ENCODE measurements at regions not wholly inside any gene's neighbourhood (a gene's known extent, or its start where the extent isn't known, plus 50 kb on each side); places are given as distances from the start of the nearest gene placed in this dataset.
"Not testable (repeated sequence)": the region's sequence is repeated elsewhere in the genome, so short reads cannot be mapped to it uniquely, and the experiment has no call there.

- DNase-seq (no peak), ATAC-seq (ENCODE audit: low read depth) (no peak)
- H3K4me1 Mint-ChIP-seq, result peaks cover 5% of the 10 kb centered on the region
- H3K27ac Mint-ChIP-seq, result no peak overlapping the region
- H3K9me3 Mint-ChIP-seq, result peaks cover 2% of the 10 kb centered on the region
- H3K36me3 Mint-ChIP-seq (ENCODE audit: low read depth), result no peaks in the 10 kb centered on the region
- H3K27me3 Mint-ChIP-seq, result no peaks in the 10 kb centered on the region
- ChIA-PET POLR2A (no interaction called here), CTCF (no interaction called here)
- intact Hi-C loops (cut with micrococcal nuclease), result no loop called here
- TF ChIP-seq CTCF (IDR thresholded peaks at IDR 0.05), result no peak
- no peak overlapping the region for H3K4me3 Mint-ChIP-seq
These were observed 95.6 kb downstream of the RGS2 start for GRCh38 chr1:192904438-192904895.

- Mint-ChIP-seq H3K36me3 (ENCODE audit: low read depth) (no peaks in the 10 kb centered on the region), H3K27ac (no peak overlapping the region), H3K4me3 (no peak overlapping the region), H3K4me1 (peaks cover 5% of the 10 kb centered on the region), H3K27me3 (no peaks in the 10 kb centered on the region), H3K9me3 (peaks cover 2% of the 10 kb centered on the region)
- ChIA-PET POLR2A (no interaction called here), CTCF (no interaction called here)
- DNase-seq (no peak), ATAC-seq (ENCODE audit: low read depth) (no peak)
- intact Hi-C loops (cut with micrococcal nuclease), result no loop called here
- no peak for TF ChIP-seq CTCF (IDR thresholded peaks at IDR 0.05)
These were observed 96.2 kb downstream of the RGS2 start for GRCh38 chr1:192905049-192905448.

DNA sequence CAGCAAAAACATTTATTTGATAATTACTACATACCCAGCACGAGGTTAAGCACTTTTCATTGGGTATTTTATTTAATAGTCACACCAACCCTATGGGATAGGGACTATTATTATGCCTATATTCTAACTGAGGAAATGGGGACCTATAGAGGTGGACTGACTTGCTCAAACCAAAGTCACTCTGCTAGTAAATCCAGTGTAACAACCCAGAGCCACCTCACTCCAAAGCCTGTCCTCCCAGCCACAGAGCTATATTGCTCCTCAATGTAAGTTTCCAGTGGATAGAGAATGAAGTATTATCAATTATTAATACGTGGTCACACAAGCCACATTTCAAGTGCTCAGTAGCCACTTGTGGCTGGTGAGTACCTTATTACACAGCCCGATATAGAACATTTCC lies 97.5 kb downstream of the RGS2 start:
- ATAC-seq (ENCODE audit: low read depth) (no peak), DNase-seq (no peak)
- intact Hi-C loops (cut with micrococcal nuclease), result no loop called here
- Mint-ChIP-seq H3K27ac (no peak overlapping the region), H3K36me3 (ENCODE audit: low read depth) (no peaks in the 10 kb centered on the region), H3K4me1 (peaks cover 5% of the 10 kb centered on the region), H3K27me3 (no peaks in the 10 kb centered on the region), H3K4me3 (no peak overlapping the region), H3K9me3 (peaks cover 2% of the 10 kb centered on the region)
- ChIA-PET POLR2A (no interaction called here), CTCF (no interaction called here)
- TF ChIP-seq CTCF (IDR thresholded peaks at IDR 0.05), result no peak

GRCh38 chr1:192907545-192908243 lies 98.9 kb downstream of the RGS2 start:
- TF ChIP-seq CTCF (IDR thresholded peaks at IDR 0.05), result no peak
- Mint-ChIP-seq H3K4me1 (peaks cover 5% of the 10 kb centered on the region), H3K36me3 (ENCODE audit: low read depth) (no peaks in the 10 kb centered on the region), H3K27ac (no peak overlapping the region), H3K4me3 (no peak overlapping the region), H3K27me3 (no peaks in the 10 kb centered on the region), H3K9me3 (peaks cover 2% of the 10 kb centered on the region)
- ATAC-seq (ENCODE audit: low read depth), result no peak
- ChIA-PET CTCF (no interaction called here), POLR2A (no interaction called here)
- DNase-seq, result no peak
- intact Hi-C loops (cut with micrococcal nuclease), result no loop called here

- ATAC-seq (ENCODE audit: low read depth); H3K9me3 Mint-ChIP-seq; H3K27ac Mint-ChIP-seq; H3K27me3 Mint-ChIP-seq; H3K36me3 Mint-ChIP-seq (ENCODE audit: low read depth); CTCF ChIA-PET; DNase-seq; POLR2A ChIA-PET; H3K4me1 Mint-ChIP-seq; H3K4me3 Mint-ChIP-seq; intact Hi-C loops (cut with micrococcal nuclease): not testable (repeated sequence)
These were observed 103.2 kb downstream of the RGS2 start for GRCh38 chr1:192911896-192912656.
